ENCODE measurements at regions not wholly inside any gene's neighbourhood (a gene's known extent, or its start where the extent isn't known, plus 50 kb on each side); places are given as distances from the start of the nearest gene placed in this dataset.

- Histone ChIP-seq H4K20me1 (ENCODE audit: control insufficient read depth, insufficient read depth) (no peaks in the 10 kb centered on the region), H3K4me3 (no peak overlapping the region), H3K9me3 (replicated peaks; ENCODE audit: control insufficient read depth, insufficient read depth, low read length) (no peaks in the 10 kb centered on the region; the same call in 2 of the 3 replicates), H3K4me1 (ENCODE audit: control insufficient read depth, insufficient read depth, low read length) (no peaks in the 10 kb centered on the region), H3K36me3 (ENCODE audit: control insufficient read depth in 2 of 2, insufficient read depth in 2 of 2, low read length in 1 of 2) (no peaks in the 10 kb centered on the region), H3K27me3 (replicated peaks in 1 of 2; ENCODE audit: control insufficient read depth in 2 of 2, insufficient read depth in 2 of 2, low read length in 1 of 2) (peaks cover 2 to 4% of the 10 kb centered on the region in 2 experiments; a peak in 3 of 4 replicates), H3K9ac (ENCODE audit: control insufficient read depth, insufficient read depth, low read length) (no peak overlapping the region), H2AFZ (ENCODE audit: control insufficient read depth, low read depth, low read length) (no peak overlapping the region), H3K4me2 (ENCODE audit: control insufficient read depth, insufficient read depth) (no peak overlapping the region), H3K27ac (ENCODE audit: control insufficient read depth, insufficient read depth) (no peak overlapping the region), H3K79me2 (ENCODE audit: control insufficient read depth, insufficient read depth, low read length) (no peaks in the 10 kb centered on the region)
- TF ChIP-seq PML (IDR thresholded peaks at IDR 0.05; ENCODE audit: low read length) (no peak), USF2 (IDR thresholded peaks at IDR 0.05; ENCODE audit: borderline replicate concordance, low read depth, low read length) (no peak), SMC3 (IDR thresholded peaks at IDR 0.05; ENCODE audit: borderline replicate concordance, low read length) (no peak), MYC (IDR thresholded peaks at IDR 0.05; ENCODE audit: insufficient read depth, insufficient read length, insufficient replicate concordance, low read length, severe bottlenecking) (no peak), ASH2L (IDR thresholded peaks at IDR 0.05; ENCODE audit: borderline replicate concordance, low read depth) (no peak), BRCA1 (IDR thresholded peaks at IDR 0.05; ENCODE audit: low read depth, low read length) (no peak), CHD4 (IDR thresholded peaks at IDR 0.05) (no peak), TCF7 (IDR thresholded peaks at IDR 0.05; ENCODE audit: borderline replicate concordance) (no peak), POLR2AphosphoS5 (IDR thresholded peaks at IDR 0.05; ENCODE audit: low read length) (no peak), FOXK2 (IDR thresholded peaks at IDR 0.05) (no peak), BCL11A (IDR thresholded peaks at IDR 0.05; ENCODE audit: low read depth, low read length) (no peak), IRF4 (IDR thresholded peaks at IDR 0.05; ENCODE audit: low read depth, low read length) (no peak), LARP7 (IDR thresholded peaks at IDR 0.05) (no peak), NBN (IDR thresholded peaks at IDR 0.05) (no peak), ZBTB33 (IDR thresholded peaks at IDR 0.05) (no peak), ELK1 (IDR thresholded peaks at IDR 0.05; ENCODE audit: low read depth, low read length) (no peak), RBBP5 (conservative IDR thresholded peaks at IDR 0.05) (no peak), HDAC6 (IDR thresholded peaks at IDR 0.05; ENCODE audit: unreplicated experiment) (no peak), CREM (IDR thresholded peaks at IDR 0.05; ENCODE audit: low read depth) (no peak)
- FAIRE-seq (no peak), DNase-seq (ENCODE audit: low read depth, low spot score) (no peak), ATAC-seq (no peak)
- ChIA-PET CTCF (no interaction called here), POLR2A (no interaction called here), RAD21 (ENCODE audit: unreplicated experiment) (no interaction called here), SMC1A (ENCODE audit: uncharacterized antibody, unreplicated experiment) (no interaction called here)
- intact Hi-C loops (cut with micrococcal nuclease; ENCODE audit: unreplicated experiment) (no loop called here), in situ Hi-C loops (cut with MboI) (no loop called here)
- WGBS (ENCODE audit: insufficient coverage, insufficient replicate concordance, low lambda C conversion rate, missing lambda C conversion rate), result 4% methylated on average over 10 of the region's 10 CpGs
- BruUV-seq (replicated peaks), result no TSS peak
Observed at GRCh38 chr22:44592126-44592823, 94.2 kb upstream of the RTL6 start.
